ENCODE measurements at regions not wholly inside any gene's neighbourhood (a gene's known extent, or its start where the extent isn't known, plus 50 kb on each side); places are given as distances from the start of the nearest gene placed in this dataset.
A peak's percentile ranks its signal among the peaks of the same experiment; 100 is the strongest.

GRCh38 chr3:124657138-124657537 lies 73.1 kb upstream of the UMPS start:
- no peak for TF ChIP-seq CTCF (IDR thresholded peaks at IDR 0.05; ENCODE audit: low read depth, low read length, missing control alignments)
- no peak for DNase-seq (ENCODE audit: extremely low read depth, low read depth)

GRCh38 chr3:124658270-124658669 lies 72.0 kb upstream of the UMPS start:
- no peak for DNase-seq (ENCODE audit: extremely low read depth, low read depth)
- H3K4me3 ChIP-seq (replicated peaks; ENCODE audit: low read depth, low read length), result no peak overlapping the region
- no peak for TF ChIP-seq CTCF (IDR thresholded peaks at IDR 0.05; ENCODE audit: low read depth, low read length, missing control alignments)

More at GRCh38 chr3:124657138-124657537, 73.1 kb upstream of the UMPS start:
- H3K4me3 ChIP-seq (replicated peaks; ENCODE audit: low read depth, low read length), result no peak overlapping the region

GRCh38 chr3:124659175-124659574 lies 71.1 kb upstream of the UMPS start:
- TF ChIP-seq CTCF (IDR thresholded peaks at IDR 0.05; ENCODE audit: low read depth, low read length, missing control alignments), result no peak
- no peak for DNase-seq (ENCODE audit: extremely low read depth, low read depth)
- no peak overlapping the region for H3K4me3 ChIP-seq (replicated peaks; ENCODE audit: low read depth, low read length)

- H3K4me3 ChIP-seq (replicated peaks; ENCODE audit: low read depth, low read length), result no peak overlapping the region
- TF ChIP-seq CTCF (IDR thresholded peaks at IDR 0.05; ENCODE audit: low read depth, low read length, missing control alignments), result no peak
- DNase-seq (ENCODE audit: extremely low read depth, low read depth), result no peak
Observed at GRCh38 chr3:124660599-124660998, 69.7 kb upstream of the UMPS start.

- no peak overlapping the region for H3K4me3 ChIP-seq (replicated peaks; ENCODE audit: low read depth, low read length)
- peak; percentile 19 for DNase-seq (ENCODE audit: extremely low read depth, low read depth)
- no peak for TF ChIP-seq CTCF (IDR thresholded peaks at IDR 0.05; ENCODE audit: low read depth, low read length, missing control alignments)
Observed at GRCh38 chr3:124663690-124664089, 66.6 kb upstream of the UMPS start.

GRCh38 chr3:124664804-124665203 lies 65.4 kb upstream of the UMPS start:
- no peak for TF ChIP-seq CTCF (IDR thresholded peaks at IDR 0.05; ENCODE audit: low read depth, low read length, missing control alignments)
- no peak overlapping the region for H3K4me3 ChIP-seq (replicated peaks; ENCODE audit: low read depth, low read length)
- DNase-seq (ENCODE audit: extremely low read depth, low read depth), result no peak

GRCh38 chr3:124666067-124666466 lies 64.2 kb upstream of the UMPS start:
- no peak overlapping the region for H3K4me3 ChIP-seq (replicated peaks; ENCODE audit: low read depth, low read length)
- no peak for TF ChIP-seq CTCF (IDR thresholded peaks at IDR 0.05; ENCODE audit: low read depth, low read length, missing control alignments)
- no peak for DNase-seq (ENCODE audit: extremely low read depth, low read depth)

All from HFF-Myc (cell line).